H9 (cell line): ENCODE measurements at regions not wholly inside any gene's neighbourhood (a gene's known extent, or its start where the extent isn't known, plus 50 kb on each side); places are given as distances from the start of the nearest gene placed in this dataset.

Experiments used
- DNase-seq: peaks from one replicate; pipeline ENCODE4 v3.0.0-alpha.2; 2017
- H2AFZ ChIP-seq: one replicate; pipeline ENCODE4 v1.6.1; 2013; ENCODE audit warnings: mild to moderate bottlenecking, low read length, control low read depth, moderate library complexity
- H2AK5ac ChIP-seq: 2 replicates; pipeline ENCODE4 v1.6.1; 2013; ENCODE audit warnings: low read length, control low read depth, mixed read lengths; ENCODE audit not compliant: insufficient read length
- H2BK120ac ChIP-seq: one replicate; pipeline ENCODE4 v1.6.1; 2013; ENCODE audit warnings: low read depth, mild to moderate bottlenecking, low read length, control low read depth, inconsistent platforms; ENCODE audit not compliant: poor library complexity, severe bottlenecking
- H2BK12ac ChIP-seq: 2 replicates; pipeline ENCODE4 v1.6.1; 2013; ENCODE audit warnings: low read length, control low read depth, mixed read lengths, low read depth; ENCODE audit not compliant: insufficient read length
- H2BK15ac ChIP-seq: 2 replicates; pipeline ENCODE4 v1.6.1; 2013; ENCODE audit warnings: low read depth, low read length, control low read depth
- H2BK20ac ChIP-seq: one replicate; pipeline ENCODE4 v1.6.1; 2013; ENCODE audit warnings: low read depth, mild to moderate bottlenecking, low read length, control low read depth, inconsistent platforms; ENCODE audit not compliant: poor library complexity, severe bottlenecking
- H2BK5ac ChIP-seq: 2 replicates; pipeline ENCODE4 v1.6.1; 2013; ENCODE audit warnings: low read length, control low read depth, mixed read lengths; ENCODE audit not compliant: insufficient read length
- H3K14ac ChIP-seq: 2 replicates; pipeline ENCODE4 v1.6.1; 2013; ENCODE audit warnings: low read length, control low read depth; ENCODE audit not compliant: insufficient read depth
- H3K18ac ChIP-seq: 2 replicates; pipeline ENCODE4 v1.6.1; 2013; ENCODE audit warnings: low read depth, mild to moderate bottlenecking, mixed read lengths, low read length, control low read depth; ENCODE audit not compliant: insufficient read length
- H3K23ac ChIP-seq: 2 replicates; pipeline ENCODE4 v1.6.1; 2013; ENCODE audit warnings: low read length, control low read depth, mixed read lengths, low read depth; ENCODE audit not compliant: insufficient read length
- H3K23me2 ChIP-seq: 2 replicates; pipeline ENCODE4 v1.6.1; 2013; ENCODE audit warnings: low read depth, mild to moderate bottlenecking, mixed read lengths, low read length, control low read depth; ENCODE audit not compliant: insufficient read length, poor library complexity, severe bottlenecking
- H3K27ac ChIP-seq: 2 replicates; pipeline ENCODE4 v1.5.1; 2013; ENCODE audit warnings: low read length, control low read depth, mixed read lengths, low read depth; ENCODE audit not compliant: insufficient read length
- H3K27me3 ChIP-seq: 2 replicates; pipeline ENCODE4 v1.6.1; 2013; ENCODE audit warnings: low read length, control low read depth, inconsistent platforms; ENCODE audit not compliant: insufficient read depth
- H3K4ac ChIP-seq: 2 replicates; pipeline ENCODE4 v1.6.1; 2013; ENCODE audit warnings: low read depth, mild to moderate bottlenecking, control low read depth, inconsistent platforms, low read length, moderate library complexity
- H3K4me1 ChIP-seq: 2 replicates; pipeline ENCODE4 v1.6.1; 2013; ENCODE audit warnings: low read length, control low read depth, inconsistent platforms; ENCODE audit not compliant: insufficient read depth
- H3K4me2 ChIP-seq: 2 replicates; pipeline ENCODE4 v1.6.1; 2013; ENCODE audit warnings: low read length, control low read depth, mixed read lengths; ENCODE audit not compliant: insufficient read length, insufficient read depth
- H3K56ac ChIP-seq: 2 replicates; pipeline ENCODE4 v1.6.1; 2013; ENCODE audit warnings: low read depth, mild to moderate bottlenecking, mixed read lengths, low read length, control low read depth; ENCODE audit not compliant: insufficient read length
- H3K79me1 ChIP-seq: 2 replicates; pipeline ENCODE4 v1.6.1; 2013; ENCODE audit warnings: low read depth, mild to moderate bottlenecking, moderate library complexity, low read length, control low read depth, inconsistent platforms; ENCODE audit not compliant: insufficient read depth, poor library complexity, severe bottlenecking
- H3K79me2 ChIP-seq: 2 replicates; pipeline ENCODE4 v1.6.1; 2013; ENCODE audit warnings: low read length, control low read depth, inconsistent platforms; ENCODE audit not compliant: insufficient read depth
- H3K9ac ChIP-seq: 2 replicates; pipeline ENCODE4 v1.6.1; 2013; ENCODE audit warnings: low read length, control low read depth, mixed read lengths; ENCODE audit not compliant: insufficient read length; ENCODE audit errors: extremely low read depth
- H3K9me3 ChIP-seq: one replicate; pipeline ENCODE4 v1.6.1; 2013; ENCODE audit warnings: low read depth, low read length, inconsistent platforms; ENCODE audit not compliant: control insufficient read depth
- H3T11ph ChIP-seq: one replicate; pipeline ENCODE4 v1.6.1; 2013; ENCODE audit warnings: mild to moderate bottlenecking, low read length, control low read depth, inconsistent platforms
- H4K20me1 ChIP-seq: one replicate; pipeline ENCODE4 v1.6.1; 2013; ENCODE audit not compliant: control insufficient read depth, insufficient read length, insufficient read depth
- H4K5ac ChIP-seq: 2 replicates; pipeline ENCODE4 v1.6.1; 2013; ENCODE audit warnings: low read depth, mild to moderate bottlenecking, mixed read lengths, low read length, control low read depth; ENCODE audit not compliant: insufficient read length
- H4K8ac ChIP-seq: replicated peaks from 2 replicates; pipeline ENCODE4 v1.6.1; 2013; ENCODE audit warnings: low read length, control low read depth, mixed read lengths, low read depth; ENCODE audit not compliant: insufficient read length
- H4K91ac ChIP-seq: 2 replicates; pipeline ENCODE4 v1.6.1; 2013; ENCODE audit warnings: low read depth, mild to moderate bottlenecking, moderate library complexity, mixed read lengths, low read length, control low read depth; ENCODE audit not compliant: insufficient read length
- H3K27ac Mint-ChIP-seq, 3 experiments: 2 replicates in 2 of 3; 3 replicates in 1 of 3; pipeline ENCODE4 v1.8.0; 2020 to 2021; ENCODE audit warnings: mixed read lengths in 3 of 3, mild to moderate bottlenecking in 1 of 3, moderate library complexity in 1 of 3
- H3K27me3 Mint-ChIP-seq: 2 replicates; pipeline ENCODE4 v1.8.0; 2021; ENCODE audit warnings: low read depth, mild to moderate bottlenecking, moderate library complexity, mixed read lengths
- H3K36me3 Mint-ChIP-seq, 3 experiments: 2 replicates in 2 of 3; 3 replicates in 1 of 3; pipeline ENCODE4 v1.8.0; 2020 to 2021; ENCODE audit warnings: low read depth in 3 of 3, mixed read lengths in 3 of 3; ENCODE audit not compliant: insufficient read depth in 1 of 3
- H3K4me1 Mint-ChIP-seq, 2 experiments: 2 replicates each; pipeline ENCODE4 v1.8.0; 2020; ENCODE audit warnings: mixed read lengths in 2 of 2
- H3K4me3 Mint-ChIP-seq, 2 experiments: 2 replicates in 1 of 2; 3 replicates in 1 of 2; pipeline ENCODE4 v1.8.0; 2020 to 2021; ENCODE audit warnings: mild to moderate bottlenecking in 2 of 2, mixed read lengths in 2 of 2, moderate library complexity in 1 of 2
- H3K9me3 Mint-ChIP-seq, 2 experiments: 2 replicates in 1 of 2; 3 replicates in 1 of 2; pipeline ENCODE4 v1.8.0; 2020; ENCODE audit warnings: mild to moderate bottlenecking in 2 of 2, mixed read lengths in 2 of 2, moderate library complexity in 1 of 2
- WGBS: extraction: QIAGEN DNeasy Blood & Tissue Kit; methylation state at CpG from one replicate; pipeline ENCODE4 v1.1.7; 2013; ENCODE audit warnings: missing lambda C conversion rate, low lambda C conversion rate, mixed read lengths; ENCODE audit not compliant: insufficient read length; ENCODE audit errors: extremely low coverage; 5-methylcytosine and 5-hydroxymethylcytosine counted together
- TF ChIP-seq, protein P1 (sequence below): fragments of 200-600 bp; sonication (generic); conservative IDR thresholded peaks from 3 replicates; pipeline ENCODE4 v1.8.0; 2021; ENCODE audit warnings: antibody characterized with exemption, mild to moderate bottlenecking

DNA sequence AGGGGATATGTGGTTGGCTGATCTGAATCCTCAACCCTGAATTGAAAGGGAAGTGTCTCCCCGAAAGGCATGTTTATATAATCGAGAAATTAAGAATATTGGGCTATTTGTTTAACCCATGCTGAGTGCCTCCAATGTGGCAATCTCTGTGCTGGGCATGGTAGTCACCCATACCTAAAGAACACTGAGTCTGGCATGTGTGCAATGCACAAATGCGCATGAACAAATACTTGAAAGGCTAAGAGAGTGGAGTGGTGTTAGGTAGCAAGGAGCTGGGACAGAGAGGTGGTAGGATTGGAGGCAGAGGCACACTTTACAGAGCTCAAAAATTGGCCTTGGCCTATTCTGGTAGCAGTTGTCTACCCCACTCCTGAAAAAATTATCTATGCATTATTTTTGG is 645.1 kb upstream of the FAM98A start:
- Histone ChIP-seq H3K18ac (no peak overlapping the region), H2BK12ac (no peak overlapping the region), H3K56ac (no peak overlapping the region), H3K4me2 (no peak overlapping the region), H3K14ac (no peak overlapping the region), H3K4me1 (no peaks in the 10 kb centered on the region), H2BK20ac (no peak overlapping the region), H3K79me1 (no peaks in the 10 kb centered on the region), H3K27me3 (no peaks in the 10 kb centered on the region), H3K4ac (no peak overlapping the region), H2BK5ac (no peak overlapping the region), H2AK5ac (no peak overlapping the region), H2BK15ac (no peak overlapping the region), H3K23ac (no peak overlapping the region), H2BK120ac (no peak overlapping the region), H4K20me1 (no peaks in the 10 kb centered on the region), H3K9me3 (no peaks in the 10 kb centered on the region), H4K5ac (no peak overlapping the region), H3K79me2 (no peaks in the 10 kb centered on the region), H3K9ac (no peak overlapping the region), H4K8ac (no peak overlapping the region), H3T11ph (no peak overlapping the region), H3K27ac (no peak overlapping the region), H3K23me2 (no peaks in the 10 kb centered on the region), H2AFZ (no peak overlapping the region), H4K91ac (no peak overlapping the region)
- Mint-ChIP-seq H3K36me3 (no peaks in the 10 kb centered on the region), H3K4me1 (peaks cover 16 to 24% of the 10 kb centered on the region in 2 experiments), H3K27me3 (peaks cover 5% of the 10 kb centered on the region; the same call in 1 of the 2 replicates), H3K4me3 (no peak overlapping the region), H3K9me3 (0 out of 5 replicates have a peak, but pooled peaks cover 0 to 1% of the 10 kb centered on the region in 2 experiments), H3K27ac (no peak overlapping the region)
- DNase-seq: no peak
- TF ChIP-seq, protein P1, sequence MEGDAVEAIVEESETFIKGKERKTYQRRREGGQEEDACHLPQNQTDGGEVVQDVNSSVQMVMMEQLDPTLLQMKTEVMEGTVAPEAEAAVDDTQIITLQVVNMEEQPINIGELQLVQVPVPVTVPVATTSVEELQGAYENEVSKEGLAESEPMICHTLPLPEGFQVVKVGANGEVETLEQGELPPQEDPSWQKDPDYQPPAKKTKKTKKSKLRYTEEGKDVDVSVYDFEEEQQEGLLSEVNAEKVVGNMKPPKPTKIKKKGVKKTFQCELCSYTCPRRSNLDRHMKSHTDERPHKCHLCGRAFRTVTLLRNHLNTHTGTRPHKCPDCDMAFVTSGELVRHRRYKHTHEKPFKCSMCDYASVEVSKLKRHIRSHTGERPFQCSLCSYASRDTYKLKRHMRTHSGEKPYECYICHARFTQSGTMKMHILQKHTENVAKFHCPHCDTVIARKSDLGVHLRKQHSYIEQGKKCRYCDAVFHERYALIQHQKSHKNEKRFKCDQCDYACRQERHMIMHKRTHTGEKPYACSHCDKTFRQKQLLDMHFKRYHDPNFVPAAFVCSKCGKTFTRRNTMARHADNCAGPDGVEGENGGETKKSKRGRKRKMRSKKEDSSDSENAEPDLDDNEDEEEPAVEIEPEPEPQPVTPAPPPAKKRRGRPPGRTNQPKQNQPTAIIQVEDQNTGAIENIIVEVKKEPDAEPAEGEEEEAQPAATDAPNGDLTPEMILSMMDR: no peak
- WGBS: no CpG with 5 or more reads among the region's 3 CpGs
